NOMO-1 treated with DMSO at 0.1 percent for 48 hours (cell line): ENCODE measurements at regions not wholly inside any gene's neighbourhood (a gene's known extent, or its start where the extent isn't known, plus 50 kb on each side); places are given as distances from the start of the nearest gene placed in this dataset.
"Not testable (repeated sequence)": the region's sequence is repeated elsewhere in the genome, so short reads cannot be mapped to it uniquely, and the experiment has no call there.

Experiments used
- DNase-seq: peaks from one replicate; lab custom pipeline; 2025; ENCODE audit not compliant: unreplicated experiment; lab: John Stamatoyannopoulos, UW

DNA sequence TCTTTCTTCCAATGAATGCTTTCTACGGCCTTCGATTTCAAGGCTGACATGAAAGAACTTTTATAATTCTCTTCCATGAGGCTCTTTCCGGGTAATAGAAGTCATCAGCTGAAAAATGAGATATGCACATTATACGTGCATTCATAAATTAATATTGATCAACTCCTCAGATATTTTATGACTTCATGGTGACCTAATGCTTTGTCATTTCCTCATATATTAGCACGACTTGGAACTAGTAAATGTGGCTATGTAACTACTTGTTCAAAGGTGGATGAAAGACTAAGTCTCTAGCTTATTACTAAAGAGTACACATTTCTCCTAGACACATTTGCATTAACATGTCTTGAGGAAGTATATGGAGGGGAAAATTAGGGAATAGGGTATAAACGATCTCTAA is 168.8 kb downstream of the HDGFL1 start:
- DNase-seq = no peak

DNA sequence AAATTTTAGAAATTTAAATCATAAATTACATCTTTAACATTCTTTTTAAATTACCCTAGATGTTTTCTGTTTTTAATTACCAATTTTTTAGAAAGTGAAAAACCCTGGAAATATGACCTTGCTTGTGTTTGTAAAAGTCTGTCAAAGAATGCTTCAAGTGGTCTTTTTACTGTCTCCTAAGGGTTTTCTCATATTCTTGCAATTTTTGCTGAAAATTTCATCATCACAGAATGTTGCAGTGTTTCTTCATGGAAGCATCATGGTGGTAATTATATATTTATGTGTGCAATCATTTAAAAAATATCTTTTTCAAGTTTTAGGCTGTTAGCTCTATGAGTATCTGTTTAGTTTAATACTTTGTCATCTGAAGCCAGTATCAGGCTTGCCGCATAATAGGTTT is 178.2 kb downstream of the HDGFL1 start:
- DNase-seq = no peak

DNA sequence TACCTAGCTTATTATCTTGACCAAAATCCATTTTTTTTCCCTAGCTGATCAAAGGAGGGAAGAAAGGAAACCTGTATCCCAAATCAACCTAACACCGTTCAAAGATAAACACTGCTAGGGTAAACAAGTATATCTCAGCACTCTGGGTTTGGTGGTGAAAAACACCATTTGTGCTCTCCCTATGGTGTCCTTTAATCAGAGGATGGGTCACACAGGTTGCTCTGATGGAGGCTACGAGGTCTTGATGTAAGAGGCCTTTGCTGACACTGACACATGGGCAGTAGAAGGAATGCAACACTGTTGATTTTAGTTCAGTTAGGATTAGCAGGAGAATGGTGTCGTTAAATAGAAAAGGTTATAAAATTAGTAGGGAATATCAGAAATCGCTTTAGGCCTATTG is 179.3 kb downstream of the HDGFL1 start:
- no peak for DNase-seq

DNA sequence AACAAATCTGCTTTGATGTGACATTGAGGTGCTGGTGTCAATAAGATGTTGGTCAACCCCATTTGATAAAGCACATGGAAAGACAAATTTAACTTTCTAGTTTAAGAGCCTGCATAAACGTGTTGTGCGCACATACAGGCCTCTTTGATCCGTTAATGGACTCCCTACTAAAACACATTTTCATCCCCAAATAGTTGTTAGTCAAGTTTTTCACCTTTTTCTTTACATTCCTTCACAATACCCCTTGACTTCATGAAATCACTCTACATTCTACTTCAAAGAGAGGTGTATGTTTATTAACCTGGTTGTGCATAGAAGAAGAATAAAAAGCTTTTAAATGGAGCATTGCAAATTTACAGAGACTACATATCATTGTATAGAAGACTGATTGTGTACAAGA is 180.3 kb downstream of the HDGFL1 start:
- DNase-seq = no peak

DNA sequence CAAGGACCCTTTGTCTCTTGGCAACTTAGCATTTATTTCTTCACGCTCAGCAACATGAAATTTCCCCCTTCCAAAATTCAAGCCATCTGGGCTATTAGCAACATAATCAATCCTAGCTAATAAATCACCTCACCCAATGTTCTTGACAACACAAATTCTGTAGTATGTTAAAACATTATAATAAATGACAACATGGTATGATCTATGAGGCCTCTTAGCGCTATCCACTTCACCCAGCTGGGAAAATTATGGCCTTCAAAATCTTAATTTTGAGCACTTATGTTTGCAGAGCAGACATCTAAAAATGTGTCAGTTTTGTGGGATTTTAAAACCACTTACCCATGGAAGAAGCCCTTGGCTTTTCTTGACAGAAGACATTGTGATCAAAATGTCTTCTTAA is 181.9 kb downstream of the HDGFL1 start:
- no peak for DNase-seq

DNA sequence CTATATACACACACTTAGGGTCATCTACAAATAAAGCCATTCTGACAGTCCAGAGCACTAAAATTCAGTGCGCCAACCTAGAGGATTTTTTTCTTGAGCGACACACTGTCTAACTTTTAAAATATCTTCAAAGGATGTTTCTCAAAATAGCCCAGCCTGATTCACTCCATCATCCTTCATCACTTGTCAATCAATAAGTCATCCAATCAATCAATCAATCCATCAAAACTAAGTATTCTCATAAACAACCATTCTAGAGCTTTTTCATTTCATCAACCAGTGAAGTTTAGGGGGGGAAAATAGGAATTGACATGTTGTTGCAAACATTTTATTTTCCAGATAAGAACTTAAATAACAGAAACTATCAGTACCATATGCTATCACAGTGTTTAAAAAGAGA is 183.2 kb downstream of the HDGFL1 start:
- no peak for DNase-seq

DNA sequence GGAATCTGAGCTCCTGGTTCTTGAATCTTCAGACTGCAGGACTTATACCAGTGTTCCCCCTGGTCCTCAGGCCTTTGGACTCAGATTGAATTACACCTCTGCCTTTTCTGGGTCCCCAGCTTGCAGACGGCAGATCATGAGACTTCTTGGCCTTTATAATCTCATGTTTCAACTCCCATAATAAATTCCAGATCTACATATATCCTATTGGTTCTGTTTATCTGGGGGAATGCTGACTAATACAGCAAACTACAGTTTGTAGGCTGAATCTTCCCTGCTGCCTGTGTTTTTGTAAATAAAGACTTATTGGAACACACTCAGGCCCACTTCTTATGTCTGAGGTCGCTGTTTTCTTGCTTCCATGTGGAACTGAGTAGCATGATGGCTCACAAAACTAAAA is 184.7 kb downstream of the HDGFL1 start:
- no peak for DNase-seq

DNA sequence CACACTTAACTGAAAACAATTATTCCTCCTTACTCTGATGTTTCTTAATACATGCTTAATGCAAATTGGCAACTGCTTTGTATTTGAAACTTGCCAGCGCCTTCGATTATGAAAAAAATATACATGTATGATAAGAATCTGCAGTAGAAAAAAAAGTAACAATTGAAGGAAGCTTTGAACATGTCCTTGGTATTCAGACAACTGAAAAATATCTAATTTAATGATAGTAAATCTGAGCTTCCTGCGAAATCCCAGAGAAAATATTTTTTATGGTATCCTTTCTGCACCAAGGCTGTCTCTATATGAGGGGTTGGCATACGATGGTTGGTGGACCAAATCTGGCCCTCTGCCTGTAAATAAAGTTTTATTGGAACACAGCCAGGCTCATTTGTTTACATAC is 186.2 kb downstream of the HDGFL1 start:
- DNase-seq = no peak

DNA sequence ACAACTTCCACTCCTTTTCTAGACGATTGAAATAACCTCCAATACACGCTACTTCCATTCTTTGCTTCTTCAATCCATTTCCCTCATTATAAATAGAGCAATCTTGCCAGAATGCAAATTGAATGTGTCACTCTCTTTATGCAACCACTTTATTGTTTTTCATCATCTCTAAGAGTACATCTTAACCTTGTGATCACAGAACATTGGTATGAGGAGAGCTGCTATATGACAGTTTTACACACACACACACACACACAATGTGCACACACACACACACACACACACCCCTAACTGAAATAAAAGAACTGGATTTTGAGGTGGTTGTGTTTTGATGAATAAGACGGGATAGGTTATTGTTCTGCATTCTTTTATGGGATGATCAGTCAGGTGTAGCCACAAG is 187.0 kb downstream of the HDGFL1 start:
- DNase-seq = no peak

DNA sequence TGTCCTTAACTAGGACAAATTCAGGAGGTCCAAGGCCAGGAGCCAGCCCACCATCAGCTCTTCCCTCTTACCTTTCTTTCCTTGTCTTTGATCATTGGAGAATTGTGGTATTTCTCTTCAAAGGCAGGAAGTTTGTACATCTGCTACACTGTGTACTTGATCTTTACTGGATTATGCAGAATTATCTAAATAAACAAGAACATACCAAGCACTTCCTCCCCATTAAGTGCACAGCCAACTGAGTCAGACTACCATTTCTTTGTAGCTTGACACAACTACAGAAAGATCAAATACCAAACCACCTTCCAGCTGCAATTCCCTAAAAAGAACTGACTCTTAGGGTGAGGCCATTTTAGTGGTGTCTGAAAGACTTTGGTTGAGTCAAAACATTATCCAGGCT is 195.1 kb downstream of the HDGFL1 start:
- DNase-seq = no peak

DNA sequence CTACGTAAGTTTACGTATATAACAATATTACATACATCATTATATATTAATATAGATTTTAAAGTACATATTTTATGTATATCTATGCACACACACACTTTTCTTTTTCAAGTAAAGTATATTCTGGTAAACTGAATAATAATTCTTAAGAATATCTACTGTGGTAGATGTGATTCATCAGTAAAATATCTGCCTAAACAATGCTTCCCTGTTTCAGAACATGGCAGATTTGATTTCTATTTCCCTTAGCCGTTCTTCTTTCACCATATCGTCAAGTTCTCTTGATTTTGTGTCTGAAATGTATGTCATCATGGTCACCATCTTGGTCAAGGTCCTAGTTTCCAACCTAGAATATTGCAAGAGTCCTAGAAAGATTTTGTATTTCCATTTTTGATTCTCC is 195.6 kb downstream of the HDGFL1 start:
- no peak for DNase-seq

DNA sequence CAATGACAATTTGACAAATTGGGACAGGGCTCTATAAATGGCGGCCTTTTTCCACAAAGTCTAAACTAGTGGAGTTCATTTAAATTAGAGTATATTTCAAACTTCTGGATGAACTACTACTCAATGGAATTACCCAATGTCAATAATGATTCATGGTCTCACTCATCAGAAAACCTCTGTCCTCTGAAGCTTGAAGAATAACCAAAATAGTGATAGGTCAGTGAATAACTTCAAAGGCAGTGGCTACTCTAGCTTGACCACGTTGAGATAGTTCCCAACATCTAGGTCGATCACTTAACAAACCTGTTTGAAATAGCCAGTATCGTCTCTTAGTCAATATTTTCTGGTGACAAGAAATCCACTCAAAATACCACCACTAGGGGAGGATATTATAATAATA is 197.6 kb downstream of the HDGFL1 start:
- no peak for DNase-seq

DNA sequence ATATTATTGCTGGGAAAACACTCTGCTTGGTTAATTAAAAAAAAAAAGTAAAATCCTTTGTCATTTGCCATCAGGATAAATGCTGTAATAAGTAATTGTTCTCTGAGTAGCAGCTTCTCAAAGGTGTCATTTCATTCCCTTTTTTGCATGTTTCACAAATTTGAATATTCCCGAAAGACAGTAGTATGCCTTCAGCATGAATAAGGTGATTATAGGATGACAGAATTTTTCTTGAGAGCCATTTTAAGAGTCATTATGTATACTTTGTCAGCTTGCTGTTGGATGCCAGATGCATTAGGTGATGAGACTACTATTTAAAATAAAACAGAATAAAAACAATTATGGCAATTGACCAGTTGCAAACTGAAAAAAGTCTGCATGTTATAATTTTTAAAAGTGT is 200.7 kb downstream of the HDGFL1 start:
- no peak for DNase-seq

DNA sequence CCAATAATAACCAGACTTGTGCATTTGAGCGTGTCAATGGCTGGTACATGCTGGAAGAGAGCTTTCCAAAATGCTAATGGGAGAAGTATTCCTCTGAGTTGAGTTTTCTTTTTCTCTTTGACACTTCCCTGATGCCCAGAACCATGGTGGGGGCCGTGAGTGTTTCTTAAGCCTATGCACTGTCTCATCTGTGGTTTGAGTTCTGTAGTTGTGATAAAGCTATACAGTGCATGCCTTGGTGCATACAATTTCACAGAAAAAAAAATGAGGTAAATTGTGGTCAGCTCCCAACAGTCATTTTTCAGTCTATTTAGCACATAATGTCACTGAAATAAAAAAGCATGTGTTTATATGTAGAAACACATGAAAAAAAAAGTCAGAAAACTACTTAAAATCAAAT is 204.8 kb downstream of the HDGFL1 start:
- no peak for DNase-seq

DNA sequence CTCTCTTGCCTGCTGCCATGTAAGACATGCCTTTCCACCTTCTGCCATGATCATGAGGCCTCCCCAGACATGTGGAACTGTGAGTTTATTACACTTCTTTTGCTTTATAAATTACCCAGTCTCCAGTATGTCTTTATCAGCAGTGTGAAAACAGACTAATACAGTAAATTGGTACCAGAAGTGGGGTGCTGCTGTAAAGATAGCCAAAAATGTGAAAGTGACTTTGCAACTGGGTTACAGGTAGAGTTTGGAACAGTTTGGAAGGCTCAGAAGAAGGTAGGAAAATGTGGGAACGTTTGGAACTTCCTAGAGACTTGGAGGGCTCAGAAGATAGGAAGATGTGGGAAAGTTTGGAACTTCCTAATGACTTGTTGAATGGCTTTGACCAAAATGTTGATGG is 209.1 kb downstream of the HDGFL1 start:
- not testable (repeated sequence) for DNase-seq

DNA sequence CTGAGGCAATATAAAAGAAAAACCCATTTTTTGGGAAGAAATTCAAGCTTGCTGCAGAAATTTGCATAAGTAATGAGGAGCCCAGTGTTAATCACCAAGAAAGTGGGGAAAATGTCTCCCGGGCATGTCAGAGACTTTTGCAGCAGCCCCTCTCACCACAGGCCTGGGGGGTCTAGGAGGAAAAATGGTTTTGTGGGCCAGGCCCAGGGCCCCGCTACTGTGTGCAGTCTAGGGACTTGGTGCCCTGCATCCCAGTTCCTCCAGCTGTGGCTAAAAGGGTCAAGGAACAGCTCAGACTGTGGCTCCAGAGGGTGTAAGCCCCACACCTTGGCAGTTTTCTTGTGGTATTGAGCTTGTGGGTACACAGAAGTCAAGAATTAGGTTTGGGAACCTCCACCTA is 209.7 kb downstream of the HDGFL1 start:
- no peak for DNase-seq

DNA sequence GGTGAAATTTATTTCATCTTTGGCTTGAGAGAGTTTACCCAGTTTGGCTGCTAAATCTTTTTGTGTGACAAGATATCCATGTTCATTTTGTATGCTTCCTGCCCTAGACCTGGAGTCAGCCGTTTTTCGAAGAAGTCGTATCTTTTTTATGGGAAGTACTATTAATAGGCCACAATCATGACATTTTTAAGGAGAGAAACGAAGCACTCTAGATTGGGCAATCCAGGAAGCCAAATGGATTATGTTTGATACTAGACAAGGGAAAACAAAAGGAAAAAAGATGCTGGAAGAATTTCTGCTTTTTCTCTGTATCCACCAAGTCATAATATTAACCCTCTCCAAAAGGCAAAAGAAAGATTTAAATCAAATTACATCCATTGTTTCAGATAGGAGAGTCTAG is 214.6 kb downstream of the HDGFL1 start:
- DNase-seq = no peak

DNA sequence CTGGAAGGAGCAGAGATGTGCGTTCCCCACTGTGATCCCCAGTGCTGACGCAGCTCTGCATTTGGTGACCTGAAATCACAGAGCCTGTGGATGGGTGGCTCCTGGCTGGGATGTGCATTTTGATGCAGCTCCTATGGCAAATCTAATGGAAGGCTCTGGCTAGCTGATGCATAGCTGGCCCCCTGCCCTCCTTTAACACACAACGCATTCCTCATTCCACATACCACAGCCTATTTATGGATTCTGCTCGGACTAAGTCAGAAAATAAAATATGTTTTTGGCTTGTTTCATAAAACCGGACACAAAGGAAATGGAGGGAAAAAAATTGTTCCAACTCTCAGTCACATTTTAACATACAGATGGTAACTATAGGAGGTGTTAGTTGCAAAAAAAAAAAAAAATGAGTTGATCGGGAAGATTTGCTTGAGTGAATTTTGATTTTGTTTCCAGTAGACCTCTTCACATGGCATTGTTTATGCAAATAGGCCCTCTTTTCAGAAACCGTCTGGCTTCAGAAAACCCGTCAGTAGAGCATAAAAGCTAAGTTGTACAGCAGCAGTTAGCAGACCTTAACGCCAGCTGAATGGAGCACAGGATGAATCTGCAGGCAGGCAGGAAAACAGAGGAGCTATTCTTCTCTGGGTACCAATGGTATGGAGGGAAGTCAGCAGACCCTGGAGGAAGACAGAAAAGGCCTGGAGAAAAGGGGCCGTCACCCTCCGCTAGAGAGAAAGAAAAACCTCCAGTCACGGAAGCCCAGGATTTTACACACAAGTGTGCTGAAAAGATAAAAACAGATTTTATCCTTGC is 215.4 kb downstream of the HDGFL1 start:
- DNase-seq = no peak

DNA sequence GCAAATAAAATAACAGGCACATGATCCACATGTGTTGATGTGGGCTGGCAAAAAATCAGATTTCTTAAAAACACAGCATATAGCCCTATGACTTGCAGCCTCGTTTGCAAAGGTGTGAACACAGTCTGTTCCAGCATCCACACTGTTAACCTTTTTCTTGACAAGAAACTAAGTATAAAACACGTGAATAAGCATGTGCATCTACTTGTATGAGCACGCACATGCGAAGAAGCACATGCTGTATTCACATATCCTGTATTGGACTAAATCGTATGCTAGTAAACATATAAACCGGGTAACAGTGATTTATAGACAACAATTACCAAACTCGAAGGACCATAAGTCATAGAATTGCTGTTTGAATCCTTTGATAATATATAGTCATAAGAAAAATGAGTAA is 218.7 kb downstream of the HDGFL1 start:
- no peak for DNase-seq

DNA sequence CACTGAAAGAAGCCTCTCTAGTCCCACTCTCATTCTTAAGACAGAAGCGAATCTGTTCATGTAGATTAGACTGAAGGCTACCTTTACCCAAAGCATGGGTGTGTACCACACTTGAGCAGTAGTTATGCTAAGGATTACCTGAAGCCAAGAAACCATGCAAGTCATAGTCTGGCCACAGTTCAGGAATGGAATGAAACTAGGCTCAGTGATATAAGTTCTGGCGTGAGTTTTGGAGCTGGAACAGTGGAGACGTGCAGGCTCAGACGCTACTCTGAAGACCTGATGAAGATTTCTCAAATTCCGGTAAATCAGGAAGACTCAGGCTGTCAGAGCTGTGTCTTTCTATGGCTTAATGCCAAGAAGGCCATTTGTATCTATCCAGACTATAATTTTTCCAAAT is 219.9 kb downstream of the HDGFL1 start:
- DNase-seq = no peak

DNA sequence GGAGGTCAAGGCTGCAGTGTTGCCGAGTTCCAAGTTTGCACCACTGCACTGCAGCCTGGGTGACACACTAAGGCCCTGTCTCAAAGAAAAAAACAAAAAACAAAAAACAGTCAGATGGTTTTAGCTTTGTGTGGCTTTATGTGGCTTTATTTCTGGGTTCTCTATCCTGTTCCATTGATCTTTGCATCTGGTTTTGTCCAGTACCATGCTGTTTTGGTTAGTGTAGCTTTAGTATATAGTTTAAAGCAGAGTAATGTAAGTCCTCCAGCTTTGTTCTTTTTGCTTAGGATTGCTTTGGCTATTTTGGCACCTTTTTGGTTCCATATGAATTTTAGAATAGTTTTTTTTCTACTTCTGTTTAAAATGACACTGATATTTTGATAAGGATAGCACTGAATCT is 225.5 kb downstream of the HDGFL1 start:
- no peak for DNase-seq

DNA sequence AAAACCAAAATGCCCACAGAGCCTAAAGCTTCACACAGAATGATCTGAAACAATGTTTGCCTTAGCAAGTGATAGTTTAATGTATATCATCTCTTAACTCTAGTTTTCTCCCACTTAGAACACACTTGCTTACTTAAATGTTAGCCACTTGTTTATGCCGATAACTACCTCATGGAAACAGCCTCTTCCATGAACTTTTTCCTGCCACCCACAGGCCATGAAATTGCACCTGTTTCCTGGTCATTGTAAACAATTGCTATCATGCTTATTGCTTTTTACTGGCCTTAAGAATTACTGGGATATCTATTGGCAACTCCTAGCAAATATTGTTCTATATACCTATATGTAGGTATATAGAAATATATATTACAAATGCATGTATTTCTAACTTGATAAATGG is 231.1 kb downstream of the HDGFL1 start:
- no peak for DNase-seq

DNA sequence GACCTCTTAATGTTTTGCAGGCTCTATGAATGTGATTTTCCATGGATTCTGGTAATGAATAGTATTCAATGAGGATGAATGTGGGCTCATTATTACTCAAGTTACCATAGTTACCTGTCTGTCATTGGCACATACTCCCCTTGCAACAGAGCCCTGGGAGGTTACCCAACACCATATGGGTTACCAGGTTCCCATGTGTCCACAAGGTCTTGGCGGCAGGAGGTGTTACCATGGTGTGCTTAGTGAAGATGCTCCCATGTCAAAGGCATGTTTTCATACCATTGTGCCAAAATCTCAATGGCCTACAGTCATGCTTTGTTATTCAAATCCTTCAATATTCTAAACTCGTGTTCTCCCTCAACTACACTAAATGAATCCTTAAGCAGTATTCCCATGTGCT is 232.5 kb downstream of the HDGFL1 start:
- DNase-seq = no peak
